ENCODE measurements at regions not wholly inside any gene's neighbourhood (a gene's known extent, or its start where the extent isn't known, plus 50 kb on each side); places are given as distances from the start of the nearest gene placed in this dataset.

- TF ChIP-seq CTCF (IDR thresholded peaks at IDR 0.05; ENCODE audit: low read depth, low read length) (no peak), EZH2phosphoT487 (IDR thresholded peaks at IDR 0.05; ENCODE audit: low read depth) (no peak)
Observed at GRCh38 chr9:103991001-103991400, 103.1 kb upstream of the SMC2 start.

All from OCI-LY3 (cell line).